ENCODE measurements at regions not wholly inside any gene's neighbourhood (a gene's known extent, or its start where the extent isn't known, plus 50 kb on each side); places are given as distances from the start of the nearest gene placed in this dataset.

- in situ Hi-C loops (cut with HindIII; ENCODE audit: low pct_unique_long_range_greater_than_20kb, low sequenced_read_pairs) = no loop called here
- no peaks in the 10 kb centered on the region for H3K27me3 ChIP-seq (ENCODE audit: control insufficient read depth, insufficient read depth, low read length)
- no peak for DNase-seq (ENCODE audit: low read depth, low spot score)
- ChIA-PET POLR2A (no interaction called here), CTCF (no interaction called here)
- no peak overlapping the region for H3K4me3 ChIP-seq (ENCODE audit: low read depth in 2 of 2, low read length in 2 of 2)
- no peak for TF ChIP-seq SIN3A (IDR thresholded peaks at IDR 0.05; ENCODE audit: borderline replicate concordance, insufficient read depth, low read depth, low read length)
- no peak for TF ChIP-seq CTCF (IDR thresholded peaks at IDR 0.05)
- TF ChIP-seq TCF7L2 (IDR thresholded peaks at IDR 0.05; ENCODE audit: low read depth, low read length) = no peak
- no peak for TF ChIP-seq POLR2AphosphoS5 (IDR thresholded peaks at IDR 0.05; ENCODE audit: low read depth, low read length)
- no peak for TF ChIP-seq REST (IDR thresholded peaks at IDR 0.05; ENCODE audit: insufficient read depth in 1 of 2, low read depth in 2 of 2, low read length in 1 of 2)
- intact Hi-C loops (cut with micrococcal nuclease; ENCODE audit: unreplicated experiment) = no loop called here
- no peak overlapping the region for H3K27ac ChIP-seq (ENCODE audit: low read length)
- no peaks in the 10 kb centered on the region for H3K36me3 ChIP-seq (ENCODE audit: control insufficient read depth, insufficient read depth, low read length)
- no peak for ATAC-seq
- H3K9me3 ChIP-seq (ENCODE audit: control insufficient read depth, insufficient read depth, low read depth, low read length) = no peaks in the 10 kb centered on the region
- no TSS peak for BruUV-seq (replicated peaks)
- no peaks in the 10 kb centered on the region for H3K4me1 ChIP-seq (ENCODE audit: control insufficient read depth, insufficient read depth, low read length)
These were observed 184.9 kb downstream of the SMC2 start for GRCh38 chr9:104278929-104279496.

GRCh38 chr9:104279535-104280177, 185.5 kb downstream of the SMC2 start:
- DNase-seq (ENCODE audit: low read depth, low spot score) (no peak), ATAC-seq (no peak)
- TF ChIP-seq SIN3A (IDR thresholded peaks at IDR 0.05; ENCODE audit: borderline replicate concordance, insufficient read depth, low read depth, low read length) (no peak), POLR2AphosphoS5 (IDR thresholded peaks at IDR 0.05; ENCODE audit: low read depth, low read length) (no peak), TCF7L2 (IDR thresholded peaks at IDR 0.05; ENCODE audit: low read depth, low read length) (no peak), REST (IDR thresholded peaks at IDR 0.05; ENCODE audit: insufficient read depth in 1 of 2, low read depth in 2 of 2, low read length in 1 of 2) (no peak), CTCF (IDR thresholded peaks at IDR 0.05) (no peak)
- Histone ChIP-seq H3K27me3 (ENCODE audit: control insufficient read depth, insufficient read depth, low read length) (no peaks in the 10 kb centered on the region), H3K4me1 (ENCODE audit: control insufficient read depth, insufficient read depth, low read length) (no peaks in the 10 kb centered on the region), H3K27ac (ENCODE audit: low read length) (no peak overlapping the region), H3K9me3 (ENCODE audit: control insufficient read depth, insufficient read depth, low read depth, low read length) (no peaks in the 10 kb centered on the region), H3K36me3 (ENCODE audit: control insufficient read depth, insufficient read depth, low read length) (no peaks in the 10 kb centered on the region), H3K4me3 (ENCODE audit: low read depth in 2 of 2, low read length in 2 of 2) (no peak overlapping the region)
- CTCF ChIA-PET = no interaction called here
- in situ Hi-C loops (cut with HindIII; ENCODE audit: low pct_unique_long_range_greater_than_20kb, low sequenced_read_pairs) = no loop called here
- POLR2A ChIA-PET = no interaction called here
- no TSS peak for BruUV-seq (replicated peaks)
- intact Hi-C loops (cut with micrococcal nuclease; ENCODE audit: unreplicated experiment) = no loop called here

Measured in Panc1 (cell line).